GM13977 (cell line): ENCODE measurements at regions not wholly inside any gene's neighbourhood (a gene's known extent, or its start where the extent isn't known, plus 50 kb on each side); places are given as distances from the start of the nearest gene placed in this dataset.

Source experiments
- DNase-seq: peaks from one replicate; pipeline ENCODE4 v3.0.0; 2012; ENCODE audit warnings: low spot score
- CTCF ChIP-seq: IDR thresholded peaks from 2 replicates; pipeline ENCODE4 v1.5.1; 2012; ENCODE audit warnings: mild to moderate bottlenecking, control low read depth; ENCODE audit not compliant: insufficient read depth; ENCODE audit errors: extremely low read depth, missing control alignments
- in situ Hi-C: fragments of 300-500 bp; cut with MboI; formaldehyde crosslinking; loops from one replicate; pipeline ENCODE4 v1.12.0; 2022; ENCODE audit warnings: low sequenced_read_pairs, low pct_unique_long_range_greater_than_20kb, mixed read lengths, inconsistent platforms; ENCODE audit not compliant: unreplicated experiment

- DNase-seq: no peak
- no peak for TF ChIP-seq CTCF
- in situ Hi-C loops: no loop called here
Measured at GRCh38 chr7:25672496-25672895, 444.2 kb upstream of the NPVF start.

- DNase-seq: no peak
- in situ Hi-C loops: no loop called here
Measured at GRCh38 chr7:25675789-25676474, 447.6 kb upstream of the NPVF start.

GRCh38 chr7:25677595-25677994, 449.3 kb upstream of the NPVF start:
- no peak for TF ChIP-seq CTCF
- in situ Hi-C loops: no loop called here
- DNase-seq: no peak

More at GRCh38 chr7:25675789-25676474, 447.6 kb upstream of the NPVF start:
- TF ChIP-seq CTCF: no peak

DNA sequence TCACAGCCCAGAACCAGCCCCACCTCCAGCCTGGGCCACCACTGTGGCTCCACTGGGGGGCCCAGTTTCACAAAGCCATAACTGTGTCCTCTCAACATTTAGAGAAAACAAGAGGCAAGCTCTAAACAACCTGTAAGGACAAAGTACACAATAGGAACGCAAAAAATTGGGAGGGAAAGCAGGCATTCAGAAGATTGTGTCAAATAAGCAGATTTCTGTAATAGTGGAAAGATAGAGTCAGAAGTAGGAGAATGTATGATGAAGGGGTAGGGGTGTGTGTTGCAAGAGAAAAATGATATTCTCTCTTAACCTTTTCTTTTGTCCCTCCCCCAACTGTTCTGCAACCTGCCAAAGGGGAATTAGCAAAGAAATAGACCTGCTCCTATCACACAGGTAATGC, 449.9 kb upstream of the NPVF start:
- no peak for DNase-seq
- in situ Hi-C loops: no loop called here
- no peak for TF ChIP-seq CTCF

GRCh38 chr7:25680636-25681035, 452.4 kb upstream of the NPVF start:
- no peak for TF ChIP-seq CTCF
- in situ Hi-C loops: no loop called here
- DNase-seq: no peak

GRCh38 chr7:25684360-25684759, 456.1 kb upstream of the NPVF start:
- TF ChIP-seq CTCF: no peak
- in situ Hi-C loops: no loop called here
- no peak for DNase-seq
